HUES48 (cell line): ENCODE measurements at regions not wholly inside any gene's neighbourhood (a gene's known extent, or its start where the extent isn't known, plus 50 kb on each side); places are given as distances from the start of the nearest gene placed in this dataset.

Source experiments
- H3K27ac ChIP-seq: one replicate; pipeline ENCODE4 v1.7.0; 2013; ENCODE audit warnings: low read depth, low read length, inconsistent platforms
- H3K27me3 ChIP-seq: 2 replicates; pipeline ENCODE4 v1.6.1; 2013; ENCODE audit warnings: mild to moderate bottlenecking, low read length; ENCODE audit not compliant: control insufficient read depth, insufficient read depth
- H3K36me3 ChIP-seq: 2 replicates; pipeline ENCODE4 v1.6.1; 2013; ENCODE audit warnings: low read length; ENCODE audit not compliant: control insufficient read depth, insufficient read depth
- H3K4me1 ChIP-seq: 2 replicates; pipeline ENCODE4 v1.6.1; 2013; ENCODE audit warnings: mild to moderate bottlenecking, low read length; ENCODE audit not compliant: control insufficient read depth, insufficient read depth
- H3K4me3 ChIP-seq: 2 replicates; pipeline ENCODE4 v1.5.1; 2013; ENCODE audit warnings: mild to moderate bottlenecking, low read depth, low read length
- H3K9ac ChIP-seq: 2 replicates; pipeline ENCODE4 v1.6.1; 2013; ENCODE audit warnings: mild to moderate bottlenecking, low read depth, low read length, moderate library complexity
- H3K9me3 ChIP-seq: 2 replicates; pipeline ENCODE4 v1.6.1; 2013; ENCODE audit warnings: low read length; ENCODE audit not compliant: control insufficient read depth, insufficient read depth

DNA sequence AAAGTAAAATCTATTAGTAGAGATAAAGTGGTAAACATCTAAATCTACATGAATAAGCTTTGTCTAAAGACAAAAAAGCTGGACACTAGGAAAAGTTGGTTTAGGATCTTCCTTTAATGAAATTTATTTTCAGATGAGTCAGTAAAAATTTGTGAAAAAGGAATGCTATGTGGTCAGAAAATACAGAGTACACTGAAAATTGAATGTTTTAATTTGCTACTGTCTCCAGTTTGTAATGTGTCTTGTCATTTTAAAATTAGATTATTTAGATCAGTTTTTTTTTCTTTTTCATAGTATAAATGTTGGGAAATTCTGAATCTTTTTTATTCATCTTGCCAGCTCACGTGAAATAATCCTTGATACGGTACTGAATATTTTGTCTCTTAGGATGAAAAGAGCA is 56.9 kb downstream of the SLITRK6 start:
- Histone ChIP-seq H3K9me3 (no peaks in the 10 kb centered on the region), H3K27ac (no peak overlapping the region), H3K4me3 (no peak overlapping the region), H3K9ac (no peak overlapping the region), H3K36me3 (no peaks in the 10 kb centered on the region), H3K27me3 (no peaks in the 10 kb centered on the region), H3K4me1 (peaks cover 33% of the 10 kb centered on the region)

DNA sequence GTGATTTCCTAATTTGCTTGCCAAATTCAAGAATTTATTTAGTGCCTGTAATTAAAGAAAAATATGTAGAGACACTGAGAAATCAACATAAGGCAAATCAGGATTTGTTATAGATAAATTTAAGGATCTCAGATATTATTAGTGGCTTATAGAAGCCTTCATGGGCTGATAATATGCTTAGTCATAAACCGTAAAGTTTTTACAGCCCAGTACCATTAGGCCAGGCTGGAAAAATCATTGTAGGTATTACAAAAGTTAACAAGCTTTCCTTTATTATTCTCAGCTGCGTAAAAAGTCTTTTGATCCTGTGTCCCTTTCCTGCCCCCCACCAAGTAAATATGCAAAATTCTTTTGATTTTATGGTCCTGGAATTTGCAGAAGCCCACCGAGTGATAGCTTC is 58.2 kb downstream of the SLITRK6 start:
- Histone ChIP-seq H3K9ac (no peak overlapping the region), H3K4me3 (no peak overlapping the region), H3K4me1 (peaks cover 28% of the 10 kb centered on the region), H3K27me3 (no peaks in the 10 kb centered on the region), H3K27ac (no peak overlapping the region), H3K36me3 (no peaks in the 10 kb centered on the region), H3K9me3 (no peaks in the 10 kb centered on the region)

DNA sequence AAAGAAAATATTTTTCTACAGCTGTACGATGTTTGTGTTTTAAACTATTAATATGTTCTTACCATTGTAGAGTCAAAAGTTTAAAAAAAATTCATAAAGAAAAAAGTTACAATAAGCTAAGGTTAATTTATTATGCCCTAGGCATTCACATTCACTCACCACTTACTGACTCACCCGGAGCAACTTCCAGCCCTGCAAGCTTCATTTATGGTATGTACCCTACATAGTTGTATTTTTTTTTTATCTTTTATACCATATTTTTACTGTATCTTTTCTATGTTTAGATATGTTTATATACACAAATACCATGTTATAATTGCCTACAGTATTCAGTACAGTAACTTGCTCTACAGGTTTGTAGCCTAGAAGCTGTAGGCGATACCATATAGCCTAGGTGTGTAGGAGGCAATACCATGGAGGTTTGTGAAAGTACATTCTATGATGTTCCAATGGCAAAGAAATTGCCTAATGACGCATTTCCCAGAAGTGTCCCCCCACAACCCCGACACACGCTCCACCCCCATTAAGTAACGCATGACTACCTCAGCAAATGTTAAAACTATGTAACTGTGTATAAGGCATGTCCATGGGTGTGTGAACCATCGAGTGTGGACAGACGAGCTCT is 60.4 kb downstream of the SLITRK6 start:
- Histone ChIP-seq H3K36me3 (no peaks in the 10 kb centered on the region), H3K27ac (no peak overlapping the region), H3K4me1 (peaks cover 28% of the 10 kb centered on the region), H3K9me3 (no peaks in the 10 kb centered on the region), H3K27me3 (no peaks in the 10 kb centered on the region), H3K4me3 (no peak overlapping the region), H3K9ac (no peak overlapping the region)

DNA sequence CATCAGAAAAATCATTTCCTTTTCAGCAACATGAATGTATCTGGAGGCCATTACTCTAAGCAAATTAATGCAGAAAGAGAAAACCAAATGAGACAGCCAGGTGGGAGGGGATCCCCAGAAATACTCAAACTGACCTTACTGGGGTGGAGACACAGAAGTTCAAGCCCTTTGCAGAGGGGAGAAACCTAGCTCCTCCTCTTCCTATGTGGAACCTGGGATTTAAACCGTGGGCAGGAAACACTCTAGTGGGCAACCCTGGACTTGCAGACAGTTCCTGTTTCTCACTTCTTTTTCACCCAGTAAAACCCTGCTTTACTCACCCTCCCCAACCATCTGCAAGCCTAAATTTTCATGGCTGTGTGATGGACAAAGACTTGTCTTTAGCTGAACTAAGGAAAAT is 61.3 kb downstream of the SLITRK6 start:
- Histone ChIP-seq H3K27ac (no peak overlapping the region), H3K27me3 (no peaks in the 10 kb centered on the region), H3K4me1 (peaks cover 32% of the 10 kb centered on the region), H3K4me3 (no peak overlapping the region), H3K36me3 (no peaks in the 10 kb centered on the region), H3K9ac (no peak overlapping the region), H3K9me3 (no peaks in the 10 kb centered on the region)

- Histone ChIP-seq H3K9ac (no peak overlapping the region), H3K4me1 (peaks cover 6% of the 10 kb centered on the region; the same call in 1 of the 2 replicates), H3K36me3 (no peaks in the 10 kb centered on the region), H3K4me3 (no peak overlapping the region), H3K27ac (no peak overlapping the region), H3K9me3 (no peaks in the 10 kb centered on the region), H3K27me3 (no peaks in the 10 kb centered on the region)
Observed at GRCh38 chr13:85729296-85729695, 69.9 kb downstream of the SLITRK6 start.

DNA sequence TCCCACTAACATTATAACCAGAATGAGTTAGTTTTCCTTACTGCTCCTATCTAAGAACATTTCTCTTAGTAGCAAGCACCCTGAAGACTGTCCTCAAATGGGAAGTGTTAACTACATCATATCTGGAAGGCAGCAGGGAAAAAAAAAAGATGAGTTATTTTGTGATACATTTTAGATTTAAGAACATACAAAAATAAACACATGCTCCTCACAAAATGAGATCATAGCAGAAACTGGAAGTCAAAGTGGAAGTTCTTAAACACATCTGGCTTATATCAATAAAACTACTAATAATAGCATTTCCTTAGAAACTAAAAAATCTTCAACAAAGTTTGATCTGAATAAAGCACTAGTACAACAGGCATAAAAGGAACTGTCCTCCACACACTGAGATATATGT is 70.4 kb downstream of the SLITRK6 start:
- H3K27ac ChIP-seq = no peak overlapping the region
- no peak overlapping the region for H3K4me3 ChIP-seq
- peaks cover 6% of the 10 kb centered on the region; the same call in 1 of the 2 replicates for H3K4me1 ChIP-seq
- H3K9ac ChIP-seq = no peak overlapping the region
- no peaks in the 10 kb centered on the region for H3K9me3 ChIP-seq
- H3K36me3 ChIP-seq = no peaks in the 10 kb centered on the region
- no peaks in the 10 kb centered on the region for H3K27me3 ChIP-seq

DNA sequence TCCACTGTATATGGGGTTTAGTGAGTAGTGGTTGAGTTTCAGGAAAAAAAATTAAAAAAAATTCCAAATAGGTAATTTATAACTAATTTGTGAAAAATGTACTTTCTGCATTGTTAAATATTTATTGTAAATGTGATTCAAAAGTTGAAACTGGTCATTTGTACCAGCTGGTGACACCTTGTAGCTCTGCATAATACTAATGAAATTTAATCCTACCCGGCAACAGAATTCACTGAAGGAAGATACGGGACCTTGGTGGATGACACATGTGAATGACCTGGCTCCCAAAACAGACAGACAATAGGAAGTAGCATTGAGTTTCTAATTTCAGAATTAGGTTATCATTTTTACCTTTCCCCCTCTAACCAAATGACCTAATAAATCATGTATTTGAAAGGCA is 73.8 kb downstream of the SLITRK6 start:
- Histone ChIP-seq H3K27ac (no peak overlapping the region), H3K4me3 (no peak overlapping the region), H3K9me3 (no peaks in the 10 kb centered on the region), H3K9ac (no peak overlapping the region), H3K36me3 (no peaks in the 10 kb centered on the region), H3K4me1 (no peaks in the 10 kb centered on the region), H3K27me3 (no peaks in the 10 kb centered on the region)

DNA sequence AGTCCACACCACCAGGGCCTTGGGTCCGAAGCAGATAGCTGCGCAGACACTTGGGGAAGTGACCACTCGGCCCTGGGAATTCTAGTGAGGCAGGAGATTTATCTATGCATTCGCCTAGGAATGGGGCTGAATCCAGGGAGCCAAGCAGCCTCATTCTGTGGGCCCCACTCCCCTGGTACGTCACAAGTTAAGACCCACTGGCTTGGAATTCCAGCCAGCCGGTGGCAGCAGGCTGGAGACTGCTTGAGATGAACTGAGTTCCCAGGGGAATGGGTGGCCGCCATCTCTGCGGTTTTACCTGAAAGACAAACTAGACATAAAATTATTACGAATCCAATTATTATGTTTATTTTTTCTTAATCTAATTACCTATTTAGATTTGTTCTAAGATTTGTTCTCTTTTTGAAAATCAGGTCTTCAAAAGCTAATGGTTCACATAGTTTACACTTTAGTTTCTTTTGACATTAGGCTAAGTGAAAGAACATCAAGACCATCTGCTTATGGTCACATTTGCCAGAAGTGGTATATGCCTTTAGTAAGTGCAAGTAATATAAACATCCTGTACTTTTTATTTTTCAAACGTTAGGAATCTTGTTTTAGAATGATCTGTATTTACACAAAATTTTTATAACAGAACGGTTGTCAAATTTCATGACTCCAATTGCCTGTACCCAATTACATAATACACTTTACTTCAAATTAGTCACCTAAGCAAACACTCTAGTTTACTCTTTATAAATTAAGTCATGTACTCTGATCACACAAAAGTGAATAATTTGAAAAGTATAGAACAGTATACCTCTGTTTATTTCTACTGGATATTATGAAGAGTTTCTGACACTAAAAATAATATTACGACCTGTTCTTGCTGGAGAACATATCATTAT is 74.4 kb downstream of the SLITRK6 start:
- no peak overlapping the region for H3K27ac ChIP-seq
- H3K36me3 ChIP-seq = no peaks in the 10 kb centered on the region
- H3K4me3 ChIP-seq = no peak overlapping the region
- H3K9ac ChIP-seq = no peak overlapping the region
- H3K9me3 ChIP-seq = no peaks in the 10 kb centered on the region
- 0 out of 2 replicates have a peak, but pooled peaks cover under 1% of the 10 kb centered on the region for H3K4me1 ChIP-seq
- H3K27me3 ChIP-seq = no peaks in the 10 kb centered on the region

- Histone ChIP-seq H3K4me3 (no peak overlapping the region), H3K36me3 (no peaks in the 10 kb centered on the region), H3K9ac (no peak overlapping the region), H3K4me1 (peaks cover 8% of the 10 kb centered on the region; the same call in 1 of the 2 replicates), H3K27ac (no peak overlapping the region), H3K27me3 (no peaks in the 10 kb centered on the region), H3K9me3 (no peaks in the 10 kb centered on the region)
Observed at GRCh38 chr13:85719749-85720148, 79.5 kb downstream of the SLITRK6 start.

- Histone ChIP-seq H3K4me1 (peaks cover 8% of the 10 kb centered on the region; the same call in 1 of the 2 replicates), H3K9me3 (no peaks in the 10 kb centered on the region), H3K9ac (no peak overlapping the region), H3K27me3 (no peaks in the 10 kb centered on the region), H3K4me3 (no peak overlapping the region), H3K27ac (no peak overlapping the region), H3K36me3 (no peaks in the 10 kb centered on the region)
Observed at GRCh38 chr13:85717921-85718320, 81.3 kb downstream of the SLITRK6 start.

GRCh38 chr13:85710545-85710944 is 88.7 kb downstream of the SLITRK6 start:
- Histone ChIP-seq H3K9me3 (no peaks in the 10 kb centered on the region), H3K4me3 (no peak overlapping the region), H3K36me3 (no peaks in the 10 kb centered on the region), H3K27ac (no peak overlapping the region), H3K4me1 (no peaks in the 10 kb centered on the region), H3K9ac (no peak overlapping the region), H3K27me3 (no peaks in the 10 kb centered on the region)
